Keratinocyte (primary cell): ENCODE measurements at regions not wholly inside any gene's neighbourhood (a gene's known extent, or its start where the extent isn't known, plus 50 kb on each side); places are given as distances from the start of the nearest gene placed in this dataset.

ENCODE experiments used
- DNase-seq: peaks from one replicate; pipeline ENCODE4 v3.0.0-alpha.2; 2011; ENCODE audit warnings: low read depth, missing footprints, low spot score
- FAIRE-seq: peaks from 2 replicates; lab custom pipeline; 2011; peaks lifted over from hg19 to GRCh38; lab: Jason Lieb, UNC
- H2AFZ ChIP-seq: 2 replicates; pipeline ENCODE4 v1.6.0; 2012; ENCODE audit warnings: low read length, control low read depth, inconsistent platforms; ENCODE audit not compliant: control insufficient read depth
- H3K27ac ChIP-seq: 2 replicates; pipeline ENCODE4 v1.5.1; 2011; ENCODE audit warnings: low read length; ENCODE audit not compliant: control insufficient read depth, insufficient read depth
- H3K27me3 ChIP-seq: 3 replicates; pipeline ENCODE4 v1.6.0; 2011; ENCODE audit warnings: low read length; ENCODE audit not compliant: control insufficient read depth, insufficient read depth; ENCODE audit errors: extremely low read depth
- H3K36me3 ChIP-seq, 2 experiments: 2 replicates in 1 of 2; 3 replicates in 1 of 2; pipeline ENCODE4 v1.5.1; 2011; ENCODE audit warnings: low read length in 2 of 2, mild to moderate bottlenecking in 1 of 2; ENCODE audit not compliant: control insufficient read depth in 2 of 2, insufficient read depth in 2 of 2; ENCODE audit errors: extremely low read depth in 1 of 2
- H3K4me1 ChIP-seq: 3 replicates; pipeline ENCODE4 v1.5.1; 2011; ENCODE audit warnings: low read length; ENCODE audit not compliant: control insufficient read depth, insufficient read depth; ENCODE audit errors: extremely low read depth
- H3K4me2 ChIP-seq: 3 replicates; pipeline ENCODE4 v1.6.0; 2011; ENCODE audit warnings: low read depth, low read length; ENCODE audit not compliant: control insufficient read depth, insufficient read depth; ENCODE audit errors: extremely low read depth
- H3K4me3 ChIP-seq, 3 experiments: fragments of 200-600 bp in 1 of 3; sonication (generic) in 1 of 3; 2 replicates in 2 of 3; 3 replicates in 1 of 3; pipeline ENCODE4 v1.5.1; 2011 to 2016; ENCODE audit warnings: low read length in 3 of 3, mild to moderate bottlenecking in 3 of 3, control low read depth in 2 of 3, inconsistent platforms in 1 of 3, low read depth in 1 of 3, mixed read lengths in 1 of 3, mixed run types in 1 of 3, moderate library complexity in 1 of 3; ENCODE audit not compliant: control insufficient read depth in 2 of 3, insufficient read depth in 2 of 3; ENCODE audit errors: extremely low read depth in 1 of 3
- H3K79me2 ChIP-seq: 2 replicates; pipeline ENCODE4 v1.6.0; 2012; ENCODE audit warnings: low read length; ENCODE audit not compliant: control insufficient read depth, insufficient read depth
- H3K9ac ChIP-seq: 3 replicates; pipeline ENCODE4 v1.6.0; 2011; ENCODE audit warnings: low read length; ENCODE audit not compliant: control insufficient read depth, insufficient read depth; ENCODE audit errors: extremely low read depth
- H3K9me1 ChIP-seq: 3 replicates; pipeline ENCODE4 v1.6.0; 2011; ENCODE audit warnings: low read length; ENCODE audit not compliant: control insufficient read depth, insufficient read depth; ENCODE audit errors: extremely low read depth
- H3K9me3 ChIP-seq: 2 replicates; pipeline ENCODE4 v1.5.1; 2012; ENCODE audit warnings: low read depth, low read length; ENCODE audit not compliant: control insufficient read depth
- H4K20me1 ChIP-seq: 3 replicates; pipeline ENCODE4 v1.6.0; 2011; ENCODE audit warnings: low read length; ENCODE audit not compliant: control insufficient read depth, insufficient read depth; ENCODE audit errors: extremely low read depth
- CTCF ChIP-seq, 3 experiments: IDR thresholded peaks in 1 of 3; conservative IDR thresholded peaks in 1 of 3; optimal IDR thresholded peaks in 1 of 3; 2 replicates in 2 of 3; 3 replicates in 1 of 3; pipeline versions ENCODE3 to v1.5.1; 2011; ENCODE audit warnings: low read length in 3 of 3, mild to moderate bottlenecking in 3 of 3, moderate library complexity in 2 of 3, control low read depth in 1 of 3, inconsistent platforms in 1 of 3; ENCODE audit not compliant: insufficient read depth in 2 of 3; ENCODE audit errors: extremely low read depth in 1 of 3
- EZH2 ChIP-seq: IDR thresholded peaks from one replicate; pipeline ENCODE4 v1.6.1; 2012; ENCODE audit warnings: inconsistent platforms, mild to moderate bottlenecking, low read length, moderate library complexity
- dilution Hi-C: fragments of 300-500 bp; cut with MboI; formaldehyde crosslinking; loops from one replicate; pipeline ENCODE4 v1.7.0; 2020; ENCODE audit warnings: low sequenced_read_pairs; ENCODE audit not compliant: extremely low pct_ligation_motif_present

GRCh38 chr7:91366091-91366490, 101.9 kb downstream of the FZD1 start:
- no peaks in the 10 kb centered on the region for H3K79me2 ChIP-seq
- H3K4me2 ChIP-seq: no peak overlapping the region
- no peak overlapping the region for H2AFZ ChIP-seq
- H3K4me3 ChIP-seq: no peak overlapping the region
- no peak for DNase-seq
- no peak overlapping the region for H3K27ac ChIP-seq
- no peak for FAIRE-seq
- dilution Hi-C loops: no loop called here
- H3K9me3 ChIP-seq: no peaks in the 10 kb centered on the region
- no peaks in the 10 kb centered on the region for H3K27me3 ChIP-seq
- H3K36me3 ChIP-seq: no peaks in the 10 kb centered on the region
- no peak overlapping the region for H3K9ac ChIP-seq
- H3K4me1 ChIP-seq: no peaks in the 10 kb centered on the region
- TF ChIP-seq CTCF (optimal IDR thresholded peaks at IDR 0.05 in 1 of 3, IDR thresholded peaks at IDR 0.05 in 1 of 3, conservative IDR thresholded peaks at IDR 0.05 in 1 of 3; ENCODE audit: extremely low read depth in 1 of 3, insufficient read depth in 2 of 3, low read length in 3 of 3) (no peak), EZH2 (no peak)
- no peaks in the 10 kb centered on the region for H3K9me1 ChIP-seq
- no peaks in the 10 kb centered on the region for H4K20me1 ChIP-seq

GRCh38 chr7:91367812-91368578, 103.8 kb downstream of the FZD1 start:
- no peak overlapping the region for H3K9ac ChIP-seq

More at GRCh38 chr7:91367812-91368578, 103.8 kb downstream of the FZD1 start:
- Histone ChIP-seq H3K27me3 (no peaks in the 10 kb centered on the region), H3K4me3 (no peak overlapping the region), H3K79me2 (no peaks in the 10 kb centered on the region), H3K4me2 (no peak overlapping the region), H3K4me1 (no peaks in the 10 kb centered on the region), H2AFZ (no peak overlapping the region), H3K9me3 (no peaks in the 10 kb centered on the region), H3K36me3 (no peaks in the 10 kb centered on the region), H3K9me1 (no peaks in the 10 kb centered on the region), H4K20me1 (no peaks in the 10 kb centered on the region), H3K27ac (no peak overlapping the region)
- FAIRE-seq (no peak), DNase-seq (no peak)
- dilution Hi-C loops: no loop called here
- TF ChIP-seq CTCF (optimal IDR thresholded peaks at IDR 0.05 in 1 of 3, IDR thresholded peaks at IDR 0.05 in 1 of 3, conservative IDR thresholded peaks at IDR 0.05 in 1 of 3; ENCODE audit: extremely low read depth in 1 of 3, insufficient read depth in 2 of 3, low read length in 3 of 3) (no peak), EZH2 (no peak)
